PC-9 (cell line): ENCODE measurements at regions not wholly inside any gene's neighbourhood (a gene's known extent, or its start where the extent isn't known, plus 50 kb on each side); places are given as distances from the start of the nearest gene placed in this dataset.

ENCODE experiments used
- BruUV-seq: library from RNA; stranded (reverse); fragments of 400-500 nt; replicated peaks from 2 replicates; lab custom pipeline; 2021; lab: Mats Ljungman, UMichigan
- CTCF ChIA-PET: fragments of 300-600 bp; sonication (Branson Sonifier 250); formaldehyde crosslinking; loops from one replicate; lab custom pipeline; 2022; ENCODE audit warnings: antibody characterized with exemption; lab: Charles Lee
- POLR2A ChIA-PET: fragments of 300-600 bp; sonication (Branson Sonifier 250); formaldehyde crosslinking; loops from one replicate; lab custom pipeline; 2022; ENCODE audit warnings: antibody characterized with exemption; ENCODE audit not compliant: unreplicated experiment; lab: Charles Lee
- DNase-seq, 2 experiments: peaks; one replicate each; pipeline versions ENCODE4 v3.0.0 to v3.0.0-alpha.2; 2015 to 2022; ENCODE audit warnings: mixed read lengths in 1 of 2
- H2AFZ ChIP-seq: fragments of 200-600 bp; sonication (generic); 2 replicates; pipeline ENCODE4 v1.8.1; 2017; ENCODE audit warnings: antibody characterized with exemption
- H3F3A ChIP-seq: fragments of 200-600 bp; sonication (generic); 2 replicates; pipeline ENCODE4 v1.8.1; 2017; ENCODE audit warnings: antibody characterized with exemption, mild to moderate bottlenecking, low read depth; ENCODE audit not compliant: insufficient read depth
- H3K27ac ChIP-seq: fragments of 200-600 bp; sonication (generic); 2 replicates; pipeline ENCODE4 v1.6.1; 2016; ENCODE audit warnings: mixed run types
- H3K27me3 ChIP-seq: fragments of 200-600 bp; sonication (generic); 2 replicates; pipeline ENCODE4 v1.6.1; 2016; ENCODE audit warnings: low read depth, mixed run types; ENCODE audit not compliant: insufficient read depth
- H3K36me3 ChIP-seq: fragments of 200-600 bp; sonication (generic); 2 replicates; pipeline ENCODE4 v1.6.1; 2016; ENCODE audit warnings: low read depth, mixed run types
- H3K4me1 ChIP-seq: fragments of 200-600 bp; sonication (generic); replicated peaks from 2 replicates; pipeline ENCODE4 v1.6.1; 2016; ENCODE audit warnings: mixed run types; ENCODE audit not compliant: insufficient read depth
- H3K4me2 ChIP-seq: fragments of 200-600 bp; sonication (generic); 2 replicates; pipeline ENCODE4 v1.6.1; 2017; ENCODE audit warnings: mixed run types
- H3K4me3 ChIP-seq: fragments of 200-600 bp; sonication (generic); 2 replicates; pipeline ENCODE4 v1.6.1; 2016; ENCODE audit warnings: mixed run types
- H3K79me2 ChIP-seq: fragments of 200-600 bp; sonication (generic); 2 replicates; pipeline ENCODE4 v1.6.1; 2017; ENCODE audit warnings: low read depth, mixed run types
- H3K9me2 ChIP-seq: fragments of 200-600 bp; sonication (generic); 2 replicates; pipeline ENCODE4 v1.8.1; 2017; ENCODE audit warnings: mild to moderate bottlenecking; ENCODE audit not compliant: insufficient read depth
- H3K9me3 ChIP-seq: fragments of 200-600 bp; sonication (generic); 2 replicates; pipeline ENCODE4 v1.8.1; 2016; ENCODE audit warnings: low read depth; ENCODE audit not compliant: insufficient read depth
- H4K20me1 ChIP-seq: fragments of 200-600 bp; sonication (generic); 2 replicates; pipeline ENCODE4 v1.8.1; 2017; ENCODE audit not compliant: insufficient read depth
- CTCF ChIP-seq: fragments of 200-600 bp; sonication (generic); conservative IDR thresholded peaks from 2 replicates; pipeline ENCODE4 v1.6.1; 2017; ENCODE audit warnings: mixed run types, antibody characterized with exemption, mild to moderate bottlenecking, moderate library complexity
- EZH2 ChIP-seq: fragments of 200-600 bp; sonication (generic); IDR thresholded peaks from 2 replicates; pipeline ENCODE4 v1.8.0; 2017; ENCODE audit warnings: antibody characterized with exemption, low read depth
- intact Hi-C: fragments of 100-400 bp; cut with micrococcal nuclease; formaldehyde crosslinking; loops from one replicate; pipeline ENCODE4 v1.10.0; 2022; ENCODE audit not compliant: unreplicated experiment

DNA sequence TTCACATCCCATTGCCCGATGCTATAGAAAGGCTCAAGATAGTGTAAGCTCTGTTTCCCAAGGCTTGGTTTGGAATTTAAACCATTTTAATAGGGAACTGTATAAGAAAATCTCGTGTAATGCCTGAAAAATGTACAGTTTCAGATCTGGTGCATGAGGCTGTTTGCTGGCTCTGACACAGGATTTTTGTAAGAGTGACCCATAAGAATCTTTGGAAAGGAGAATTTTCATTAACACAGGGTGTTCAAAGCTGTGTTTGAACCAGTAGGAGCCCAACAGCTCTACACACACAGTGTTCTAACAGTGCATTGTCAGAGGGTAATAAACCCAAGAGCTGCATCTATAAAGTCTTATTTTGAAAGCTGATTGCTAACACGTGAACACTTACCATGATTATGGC lies 293.5 kb downstream of the PRL start:
- H3K79me2 ChIP-seq: no peaks in the 10 kb centered on the region

DNA sequence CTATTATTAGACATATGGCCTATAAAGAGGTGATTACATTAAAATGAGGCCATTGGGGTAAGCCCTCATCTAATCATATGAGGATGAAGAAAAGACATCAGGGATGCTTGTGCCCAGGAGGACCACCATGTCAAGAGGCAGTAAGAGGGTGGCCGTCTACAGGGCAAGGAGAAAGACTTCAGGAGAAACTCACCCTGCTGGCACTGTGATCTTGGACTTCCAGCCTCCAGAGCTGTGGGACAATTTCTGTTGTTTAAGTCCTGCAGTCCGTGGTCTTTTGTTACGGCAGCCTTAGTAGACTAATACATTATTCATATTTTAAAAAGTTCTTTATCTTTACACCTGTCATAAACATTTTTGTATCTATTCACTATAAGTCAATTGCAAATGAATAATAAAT lies 290.0 kb downstream of the PRL start:
- BruUV-seq: no TSS peak
- Histone ChIP-seq H4K20me1 (no peaks in the 10 kb centered on the region), H3K9me2 (no peaks in the 10 kb centered on the region), H2AFZ (no peak overlapping the region), H3K4me2 (no peak overlapping the region), H3K79me2 (no peaks in the 10 kb centered on the region), H3K4me1 (no peaks in the 10 kb centered on the region), H3F3A (no peaks in the 10 kb centered on the region), H3K27ac (no peak overlapping the region), H3K4me3 (no peak overlapping the region), H3K36me3 (no peaks in the 10 kb centered on the region), H3K9me3 (no peaks in the 10 kb centered on the region), H3K27me3 (no peaks in the 10 kb centered on the region)
- DNase-seq: no peak
- POLR2A ChIA-PET: no interaction called here
- CTCF ChIA-PET: no interaction called here
- intact Hi-C loops: no loop called here
- TF ChIP-seq CTCF (no peak), EZH2 (no peak)

More for the DNA sequence above, 293.5 kb downstream of the PRL start:
- Histone ChIP-seq H3K27ac (no peak overlapping the region), H3K4me1 (no peaks in the 10 kb centered on the region), H4K20me1 (no peaks in the 10 kb centered on the region), H2AFZ (no peak overlapping the region), H3K9me3 (no peaks in the 10 kb centered on the region), H3K9me2 (no peaks in the 10 kb centered on the region), H3K36me3 (no peaks in the 10 kb centered on the region), H3K27me3 (no peaks in the 10 kb centered on the region), H3K4me2 (no peak overlapping the region), H3F3A (no peaks in the 10 kb centered on the region), H3K4me3 (no peak overlapping the region)
- intact Hi-C loops: no loop called here
- ChIA-PET CTCF (no interaction called here), POLR2A (no interaction called here)
- TF ChIP-seq EZH2 (no peak), CTCF (no peak)
- no TSS peak for BruUV-seq
- no peak for DNase-seq

GRCh38 chr6:22007469-22007868 lies 289.4 kb downstream of the PRL start:
- no peaks in the 10 kb centered on the region for H3K9me2 ChIP-seq
- no peak overlapping the region for H3K27ac ChIP-seq
- H3F3A ChIP-seq: no peaks in the 10 kb centered on the region
- no peak overlapping the region for H2AFZ ChIP-seq
- ChIA-PET POLR2A (no interaction called here), CTCF (no interaction called here)
- no peaks in the 10 kb centered on the region for H3K9me3 ChIP-seq
- no peak for DNase-seq
- no peak overlapping the region for H3K4me2 ChIP-seq
- no peaks in the 10 kb centered on the region for H3K27me3 ChIP-seq
- TF ChIP-seq EZH2 (no peak), CTCF (no peak)
- no peaks in the 10 kb centered on the region for H4K20me1 ChIP-seq
- H3K36me3 ChIP-seq: no peaks in the 10 kb centered on the region
- intact Hi-C loops: no loop called here
- no TSS peak for BruUV-seq
- no peaks in the 10 kb centered on the region for H3K79me2 ChIP-seq
- H3K4me3 ChIP-seq: no peak overlapping the region
- H3K4me1 ChIP-seq: no peaks in the 10 kb centered on the region
